Activated T-helper 1 cell treated with anti-CD3 and anti-CD28 coated beads, Interleukin-2, amount 50 U/mL, for 16 hours (primary cell): ENCODE measurements at regions not wholly inside any gene's neighbourhood (a gene's known extent, or its start where the extent isn't known, plus 50 kb on each side); places are given as distances from the start of the nearest gene placed in this dataset.

ENCODE experiments used
- DNase-seq, 2 donors: peaks; one replicate each; pipeline ENCODE4 v3.0.0-alpha.2; 2020; ENCODE audit warnings: low read depth in 1 of 2, low spot score in 1 of 2

GRCh38 chr9:90311811-90312210, 330.8 kb downstream of the DIRAS2 start:
- no peak for DNase-seq

- DNase-seq, result no peak
These were observed 320.3 kb downstream of the DIRAS2 start for GRCh38 chr9:90322296-90322695.

DNA sequence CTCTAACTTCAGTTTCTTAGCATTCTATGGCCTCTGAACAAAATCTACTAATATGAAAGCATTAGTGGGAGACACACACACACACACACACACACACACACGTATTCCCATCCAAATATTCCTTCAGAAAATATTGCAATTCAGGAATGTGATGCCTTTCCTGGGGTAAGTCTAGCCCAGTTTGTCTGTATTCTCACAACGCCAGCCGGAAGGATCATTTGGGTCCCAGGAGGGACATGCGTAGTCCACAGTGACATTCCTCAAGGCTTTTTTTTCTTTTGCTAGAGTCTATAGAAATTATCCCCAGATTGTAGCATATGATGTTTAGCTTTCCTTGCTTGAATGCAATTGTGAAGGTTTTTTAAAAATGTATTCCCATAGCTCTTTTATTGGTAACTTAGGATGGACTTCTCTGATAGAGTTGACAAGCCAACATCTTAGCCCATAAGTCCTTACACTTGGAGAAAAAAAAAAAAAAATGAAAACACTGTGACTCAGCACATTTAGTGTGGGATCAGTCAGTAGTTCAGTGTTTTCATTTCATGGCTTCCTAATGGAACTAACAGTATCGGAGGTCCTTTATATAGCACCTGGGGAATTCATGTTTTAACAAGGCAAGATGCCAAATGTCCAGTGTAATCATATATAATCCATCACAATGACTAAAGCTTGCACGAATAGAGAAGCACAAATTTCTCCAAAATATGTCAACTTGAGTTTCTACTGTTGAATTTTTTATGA, 316.5 kb downstream of the DIRAS2 start:
- no peak for DNase-seq

GRCh38 chr9:90330231-90330630, 312.4 kb downstream of the DIRAS2 start:
- no peak for DNase-seq

- no peak for DNase-seq
These were observed 310.6 kb downstream of the DIRAS2 start for GRCh38 chr9:90331826-90332575.

- no peak for DNase-seq
These were observed 309.4 kb downstream of the DIRAS2 start for GRCh38 chr9:90333226-90333625.

DNA sequence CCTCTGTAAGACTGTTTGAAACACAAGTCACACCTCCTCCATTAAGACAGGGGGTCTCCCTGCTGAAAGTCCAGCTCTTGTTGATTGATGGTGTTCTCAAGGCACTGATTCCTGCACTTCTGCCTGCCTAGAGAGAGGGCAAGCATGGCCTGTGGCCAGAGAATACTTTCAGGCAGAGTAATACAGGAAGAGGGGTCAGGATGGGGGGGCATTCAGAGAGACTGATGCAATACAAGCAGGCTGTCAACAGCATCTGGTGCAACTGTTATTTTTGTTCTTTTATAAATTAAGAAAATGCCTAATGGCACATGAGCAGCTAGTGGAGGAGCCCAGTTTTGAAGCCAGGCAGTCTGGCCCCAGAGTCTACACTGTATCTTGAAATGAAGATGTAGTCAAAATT, 302.2 kb downstream of the DIRAS2 start:
- DNase-seq, result no peak

GRCh38 chr9:90342607-90343006, 300.0 kb downstream of the DIRAS2 start:
- no peak for DNase-seq

DNA sequence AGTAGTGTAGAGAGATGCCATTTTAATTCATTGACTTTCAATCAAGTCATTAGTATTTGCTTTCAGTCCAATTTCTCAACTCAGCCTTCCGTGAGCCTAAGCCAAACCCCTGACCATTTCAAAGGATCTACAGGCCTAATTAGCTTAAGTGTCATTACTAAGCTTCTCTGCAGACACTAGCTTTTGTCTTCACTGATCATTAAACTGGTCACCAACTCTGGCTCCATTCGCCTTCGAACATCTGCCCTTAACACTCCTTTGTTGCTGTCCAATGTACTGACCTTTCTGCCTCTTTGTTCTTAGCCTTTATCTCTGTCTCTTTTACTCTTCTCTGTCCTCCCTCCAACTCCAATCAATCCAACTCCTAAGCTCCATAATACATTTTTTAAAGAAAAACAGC, 299.3 kb downstream of the DIRAS2 start:
- no peak for DNase-seq

DNA sequence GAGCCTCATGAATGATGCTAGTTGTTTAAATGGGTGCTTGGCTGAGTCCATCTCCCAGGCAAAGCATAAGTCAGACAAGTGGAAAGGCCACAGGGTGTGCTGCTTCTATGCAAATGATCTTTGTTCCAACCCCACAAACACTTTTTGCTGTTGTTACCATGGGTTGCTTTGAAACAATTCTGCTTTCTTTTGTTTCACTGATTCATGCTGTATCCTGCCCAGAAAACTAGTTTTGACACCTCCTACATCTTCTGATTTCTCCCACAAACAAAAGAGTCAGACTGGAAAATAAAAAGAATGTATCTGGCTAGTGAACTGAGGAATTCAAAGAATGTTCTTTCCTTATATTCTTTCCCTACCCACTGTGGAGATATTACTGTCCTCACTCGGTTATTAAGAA, 298.6 kb downstream of the DIRAS2 start:
- no peak for DNase-seq

GRCh38 chr9:90365666-90366065, 277.0 kb downstream of the DIRAS2 start:
- DNase-seq, result no peak

- no peak for DNase-seq
These were observed 274.4 kb downstream of the DIRAS2 start for GRCh38 chr9:90368241-90368640.

DNA sequence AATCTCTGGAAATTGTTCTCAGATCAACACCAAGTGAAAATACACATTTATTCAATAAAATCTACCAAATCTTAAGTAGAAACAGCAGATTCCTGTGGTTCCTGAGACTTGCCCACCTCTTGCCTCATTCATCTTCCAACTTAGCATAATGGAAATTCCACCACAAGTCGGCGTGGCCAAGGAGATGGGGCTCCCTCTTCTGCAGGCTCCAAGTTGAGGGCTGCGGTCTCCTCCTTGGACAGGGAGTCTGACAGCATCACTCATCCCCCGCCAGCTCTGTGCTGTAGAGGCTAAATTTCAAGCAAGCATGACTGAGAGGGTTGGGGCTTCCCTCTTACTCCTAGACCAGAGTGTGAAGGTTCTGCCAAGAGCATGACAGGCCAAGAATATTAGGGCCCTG, 273.7 kb downstream of the DIRAS2 start:
- no peak for DNase-seq

- DNase-seq, result no peak
These were observed 262.9 kb downstream of the DIRAS2 start for GRCh38 chr9:90379771-90380170.

DNA sequence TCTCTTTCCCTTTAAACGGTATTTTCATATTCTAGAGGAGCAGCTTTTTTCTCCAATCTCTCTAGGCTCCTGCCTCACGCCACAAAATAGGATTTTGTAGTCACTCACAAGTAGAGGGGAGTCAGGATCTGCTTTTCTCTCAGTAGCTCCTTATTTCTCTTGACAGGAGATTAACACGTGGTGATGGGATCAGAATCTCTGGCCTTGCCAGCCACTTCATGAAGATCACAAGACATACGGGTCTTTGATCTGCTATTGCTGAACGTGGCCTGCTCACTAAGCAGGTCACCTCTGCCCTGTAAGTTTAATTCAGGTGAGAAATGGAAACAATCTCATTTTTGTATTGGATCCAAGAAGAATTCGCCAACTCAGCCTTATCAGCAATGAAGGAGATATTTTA, 257.5 kb downstream of the DIRAS2 start:
- DNase-seq, result no peak

DNA sequence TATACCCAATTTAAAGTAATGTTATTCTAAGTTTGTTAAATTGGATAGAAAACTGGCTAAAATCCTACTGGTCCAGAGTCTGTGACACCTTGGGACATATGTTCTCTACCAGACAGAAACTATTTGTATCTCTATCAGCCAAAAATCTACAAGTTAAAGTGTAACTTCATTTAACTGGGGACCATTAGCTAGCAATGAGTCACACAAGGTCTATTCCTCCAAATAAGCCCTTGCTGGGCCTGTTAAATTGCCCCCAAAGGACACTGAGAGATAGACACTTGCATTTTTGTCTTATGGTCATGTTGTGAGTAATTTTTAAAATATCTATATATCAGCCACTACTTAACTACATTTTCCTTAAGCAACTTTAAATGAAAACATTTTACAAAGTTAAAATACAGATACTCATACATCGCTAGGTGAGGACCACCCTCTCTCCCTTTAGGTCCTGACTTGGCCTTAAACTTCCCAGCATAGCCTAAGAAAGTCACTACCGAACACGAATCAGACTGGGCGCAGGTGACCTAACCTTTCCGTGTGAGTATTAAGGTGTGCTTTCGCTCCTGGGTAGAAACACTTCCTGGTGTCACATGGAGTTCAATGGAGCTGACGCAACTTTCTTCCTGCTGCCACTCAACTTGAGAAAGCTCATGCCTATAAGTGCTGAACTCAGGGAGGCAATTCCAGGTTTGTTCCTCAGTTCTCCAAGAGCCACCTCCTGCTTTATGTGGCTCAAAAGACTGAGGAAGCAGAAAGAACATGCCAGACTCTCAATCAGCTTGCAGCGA, 249.1 kb downstream of the DIRAS2 start:
- DNase-seq, result no peak

GRCh38 chr9:90394871-90395270, 247.8 kb downstream of the DIRAS2 start:
- DNase-seq, result no peak

GRCh38 chr9:90400091-90400490, 242.5 kb downstream of the DIRAS2 start:
- no peak for DNase-seq

DNA sequence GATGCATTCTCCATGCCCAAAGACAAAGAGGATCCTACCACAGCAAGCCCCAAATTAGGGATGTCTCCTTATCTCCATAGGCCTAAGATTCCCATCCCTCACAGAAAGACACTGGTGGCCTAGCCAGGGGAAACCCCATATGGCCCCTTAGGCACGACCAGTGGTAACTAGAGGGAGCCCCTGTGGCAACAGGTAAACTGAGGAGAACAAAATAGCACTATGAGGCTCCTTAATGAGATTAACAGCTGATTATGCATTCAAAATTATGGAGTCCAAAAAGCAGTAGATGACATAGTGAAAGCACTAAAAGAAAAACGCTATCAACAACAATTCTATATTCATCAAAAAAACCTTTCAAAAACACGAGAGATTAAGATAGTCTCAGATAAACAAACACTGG, 234.0 kb downstream of the DIRAS2 start:
- no peak for DNase-seq

- DNase-seq, result no peak
These were observed 223.3 kb downstream of the DIRAS2 start for GRCh38 chr9:90419221-90419851.

GRCh38 chr9:90420211-90420610, 222.4 kb downstream of the DIRAS2 start:
- no peak for DNase-seq
